Spleen (tissue), 11 donors: ENCODE measurements at regions not wholly inside any gene's neighbourhood (a gene's known extent, or its start where the extent isn't known, plus 50 kb on each side); places are given as distances from the start of the nearest gene placed in this dataset.

Source experiments
- DNase-seq: peaks from one replicate; pipeline ENCODE4 v3.0.0-alpha.2; 2020
- H3K27ac ChIP-seq, 8 donors: fragments of 200-600 bp; sonication (generic) in 7 of 8; 1 replicate in 4 of 8; 2 replicates in 4 of 8; pipeline versions ENCODE4 v1.5.0 to v1.8.0; 2016 to 2021; ENCODE audit warnings: inconsistent platforms in 4 of 8, mild to moderate bottlenecking in 4 of 8, moderate library complexity in 1 of 8
- H3K27me3 ChIP-seq, 7 donors: fragments of 200-600 bp; sonication (generic) in 6 of 7; replicated peaks in 1 of 7; 1 replicate in 4 of 7; 2 replicates in 3 of 7; pipeline versions ENCODE4 v1.5.0 to v1.8.0; 2016 to 2021; ENCODE audit warnings: inconsistent platforms in 3 of 7, mild to moderate bottlenecking in 1 of 7
- H3K36me3 ChIP-seq, 6 donors: fragments of 200-600 bp; sonication (generic) in 5 of 6; 1 replicate in 4 of 6; 2 replicates in 2 of 6; pipeline versions ENCODE4 v1.5.0 to v1.8.0; 2016 to 2021; ENCODE audit warnings: inconsistent platforms in 2 of 6
- H3K4me1 ChIP-seq, 6 donors: fragments of 200-600 bp; sonication (generic) in 5 of 6; 1 replicate in 3 of 6; 2 replicates in 3 of 6; pipeline versions ENCODE4 v1.5.0 to v1.8.0; 2016 to 2021; ENCODE audit warnings: inconsistent platforms in 3 of 6
- H3K4me3 ChIP-seq, 8 donors: fragments of 200-600 bp; sonication (generic) in 7 of 8; 1 replicate in 4 of 8; 2 replicates in 4 of 8; pipeline versions ENCODE4 v1.5.0 to v1.8.0; 2016 to 2021; ENCODE audit warnings: inconsistent platforms in 4 of 8, mild to moderate bottlenecking in 4 of 8, moderate library complexity in 2 of 8
- H3K9me3 ChIP-seq, 8 donors: fragments of 200-600 bp; sonication (generic) in 7 of 8; 1 replicate in 4 of 8; 2 replicates in 4 of 8; pipeline versions ENCODE4 v1.5.0 to v1.8.0; 2016 to 2021; ENCODE audit warnings: inconsistent platforms in 4 of 8
- POLR2A ChIP-seq, 3 donors: fragments of 450-650 bp; IDR thresholded peaks; one replicate each; pipeline ENCODE4 v1.5.1; 2017; ENCODE audit warnings: antibody characterized with exemption in 3 of 3, mild to moderate bottlenecking in 1 of 3
- POLR2AphosphoS5 ChIP-seq, 3 donors: sonication (generic); formaldehyde crosslinking; IDR thresholded peaks; one replicate each; pipeline ENCODE4 v1.5.1; 2017; ENCODE audit warnings: antibody characterized with exemption in 3 of 3
- WGBS, 5 donors: extraction: QIAGEN DNeasy Blood & Tissue Kit in 3 of 5; methylation state at CpG; one replicate each; pipeline versions ENCODE4 v1.1.5 to v1.1.7; 2013 to 2018; 5-methylcytosine and 5-hydroxymethylcytosine counted together
- intact Hi-C: fragments of 100-400 bp; cut with DNase I; formaldehyde crosslinking; loops from one replicate; pipeline ENCODE4 v1.15.0; 2023; ENCODE audit warnings: low total_unique reads
- TF ChIP-seq, protein P1 (sequence below), 11 experiments: fragments of 200-600 bp in 7 of 11; fragments of 450-650 bp in 4 of 11; sonication (generic) in 4 of 11; IDR thresholded peaks in 8 of 11; conservative IDR thresholded peaks in 3 of 11; 1 replicate in 7 of 11; 2 replicates in 4 of 11; pipeline versions ENCODE4 v1.4.0 to v1.8.0; 2016 to 2021; ENCODE audit warnings: antibody characterized with exemption in 11 of 11, inconsistent platforms in 4 of 11, mild to moderate bottlenecking in 1 of 11
- donor health status: healthy with polysubstance abuse.
- donor health status: DM: no; HTN: no; CAD: no; lungs with moderate emphysema.
- donor health status: DM: no; HTN: no; CAD: no.
- donor health status: Bipolar disorder and iron deficiency.
- donor health status: healthy.
- donor health status: DM: no; HTN: no; CAD: no.
- donor health status: DM: yes; HTN: yes; CAD: no.

DNA sequence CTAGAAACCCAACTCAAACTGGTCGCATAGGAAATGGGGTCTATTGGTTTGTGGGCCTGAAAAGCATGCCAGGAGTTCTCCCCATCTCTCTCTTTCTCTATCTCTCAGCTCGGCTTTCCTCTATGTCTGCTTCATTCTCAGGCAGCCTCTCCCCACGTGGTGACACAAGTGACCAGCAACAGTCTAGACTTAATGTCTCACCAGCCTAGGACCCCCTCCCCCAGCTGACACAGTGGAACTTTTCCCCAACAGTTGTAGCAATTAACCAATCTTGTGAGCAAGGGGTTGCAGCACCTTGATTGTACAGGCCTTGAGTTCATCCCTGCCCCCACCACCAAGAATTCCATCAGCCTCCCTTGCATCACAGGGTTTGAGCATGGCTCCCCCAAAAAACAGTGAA lies 159.8 kb upstream of the KIT start:
- TF ChIP-seq POLR2AphosphoS5 (IDR thresholded peaks at IDR 0.05) (no peak), POLR2A (IDR thresholded peaks at IDR 0.05) (no peak)
- TF ChIP-seq, protein P1, sequence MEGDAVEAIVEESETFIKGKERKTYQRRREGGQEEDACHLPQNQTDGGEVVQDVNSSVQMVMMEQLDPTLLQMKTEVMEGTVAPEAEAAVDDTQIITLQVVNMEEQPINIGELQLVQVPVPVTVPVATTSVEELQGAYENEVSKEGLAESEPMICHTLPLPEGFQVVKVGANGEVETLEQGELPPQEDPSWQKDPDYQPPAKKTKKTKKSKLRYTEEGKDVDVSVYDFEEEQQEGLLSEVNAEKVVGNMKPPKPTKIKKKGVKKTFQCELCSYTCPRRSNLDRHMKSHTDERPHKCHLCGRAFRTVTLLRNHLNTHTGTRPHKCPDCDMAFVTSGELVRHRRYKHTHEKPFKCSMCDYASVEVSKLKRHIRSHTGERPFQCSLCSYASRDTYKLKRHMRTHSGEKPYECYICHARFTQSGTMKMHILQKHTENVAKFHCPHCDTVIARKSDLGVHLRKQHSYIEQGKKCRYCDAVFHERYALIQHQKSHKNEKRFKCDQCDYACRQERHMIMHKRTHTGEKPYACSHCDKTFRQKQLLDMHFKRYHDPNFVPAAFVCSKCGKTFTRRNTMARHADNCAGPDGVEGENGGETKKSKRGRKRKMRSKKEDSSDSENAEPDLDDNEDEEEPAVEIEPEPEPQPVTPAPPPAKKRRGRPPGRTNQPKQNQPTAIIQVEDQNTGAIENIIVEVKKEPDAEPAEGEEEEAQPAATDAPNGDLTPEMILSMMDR (IDR thresholded peaks at IDR 0.05 in 8 of 11, conservative IDR thresholded peaks at IDR 0.05 in 3 of 11): no peak
- H3K27me3 ChIP-seq: no peaks in the 10 kb centered on the region
- no peak overlapping the region for H3K27ac ChIP-seq
- intact Hi-C loops: no loop called here
- no peak overlapping the region for H3K4me3 ChIP-seq
- H3K9me3 ChIP-seq: no peaks in the 10 kb centered on the region
- whole genome bisulfite sequencing, 5 donors: 48 to 75% (median 67%) methylated on average over 3 of the region's 3 CpGs
- H3K36me3 ChIP-seq: no peaks in the 10 kb centered on the region
- no peak for DNase-seq
- no peaks in the 10 kb centered on the region for H3K4me1 ChIP-seq

DNA sequence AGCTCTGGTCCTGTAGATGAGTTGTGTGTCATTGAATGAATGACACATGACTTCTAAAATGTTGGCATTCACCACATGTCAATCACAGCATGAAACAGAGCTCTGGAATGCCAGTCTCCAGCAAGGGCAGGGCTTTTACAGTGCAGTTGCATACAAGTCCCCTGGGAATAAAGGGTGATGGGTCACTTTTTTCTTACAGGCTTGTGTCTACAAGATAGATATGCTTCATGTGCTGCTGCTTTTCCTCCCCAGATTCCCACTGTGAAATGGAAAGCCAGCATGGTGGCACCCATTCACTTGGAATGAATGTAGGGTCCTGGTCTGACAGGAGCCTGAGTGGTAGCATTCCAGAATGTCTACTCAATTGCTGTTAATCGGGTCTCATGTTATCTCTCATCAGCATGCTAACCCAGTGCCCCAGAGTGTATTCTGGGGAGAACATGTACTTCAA lies 159.1 kb upstream of the KIT start:
- TF ChIP-seq POLR2AphosphoS5 (IDR thresholded peaks at IDR 0.05) (no peak), POLR2A (IDR thresholded peaks at IDR 0.05) (no peak)
- TF ChIP-seq, protein P1 (IDR thresholded peaks at IDR 0.05 in 8 of 11, conservative IDR thresholded peaks at IDR 0.05 in 3 of 11): no peak
- Histone ChIP-seq H3K9me3 (no peaks in the 10 kb centered on the region), H3K4me1 (no peaks in the 10 kb centered on the region), H3K36me3 (no peaks in the 10 kb centered on the region), H3K27me3 (no peaks in the 10 kb centered on the region), H3K27ac (no peak overlapping the region), H3K4me3 (no peak overlapping the region)
- intact Hi-C loops: no loop called here
- 75 to 83% (median 81%) methylated on average over 1 of the region's 1 CpG for WGBS, 5 donors
- DNase-seq: no peak

DNA sequence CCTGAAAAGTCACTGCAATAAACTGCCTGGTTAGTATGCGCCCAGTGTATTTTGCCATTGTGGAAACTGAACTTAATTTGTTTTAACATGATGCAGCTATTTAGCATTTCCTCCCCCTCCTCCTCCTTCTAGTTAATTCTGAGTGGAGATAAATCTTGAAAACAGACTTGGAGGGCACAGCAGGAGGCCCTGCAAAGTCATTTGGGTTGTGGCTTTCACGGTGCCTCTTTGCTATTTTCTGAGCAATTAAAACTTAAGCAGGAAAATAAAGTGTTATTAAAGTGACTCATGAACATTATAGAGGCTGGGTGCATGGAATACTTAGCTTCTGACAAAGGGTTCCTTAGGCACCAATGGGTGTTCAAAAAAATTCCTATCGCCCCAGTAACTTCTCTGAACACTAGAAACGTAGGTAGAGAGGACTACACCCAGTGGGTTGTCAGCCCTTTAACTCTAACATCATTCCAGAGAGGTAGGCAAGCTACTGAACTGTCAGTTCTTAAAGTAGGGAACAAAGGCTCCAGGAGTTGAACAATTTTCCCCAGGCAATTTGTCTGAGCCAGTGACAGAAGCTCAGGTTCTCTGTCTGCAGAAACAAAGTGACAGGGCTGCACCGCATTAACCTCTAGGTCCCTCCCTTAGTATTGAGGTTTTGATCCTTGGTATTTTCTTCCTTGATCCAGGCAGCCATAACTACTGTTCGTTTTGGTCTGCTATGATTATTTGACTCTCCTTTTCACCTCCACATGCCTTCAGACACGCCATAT lies 158.3 kb upstream of the KIT start:
- Histone ChIP-seq H3K36me3 (no peaks in the 10 kb centered on the region), H3K4me1 (no peaks in the 10 kb centered on the region), H3K4me3 (no peak overlapping the region), H3K27ac (no peak overlapping the region), H3K9me3 (peaks cover 0 to 2% (median under 1%) of the 10 kb centered on the region in 8 donors), H3K27me3 (no peaks in the 10 kb centered on the region)
- intact Hi-C loops: no loop called here
- DNase-seq: no peak
- TF ChIP-seq, protein P1 (IDR thresholded peaks at IDR 0.05 in 8 of 11, conservative IDR thresholded peaks at IDR 0.05 in 3 of 11): no peak
- TF ChIP-seq POLR2AphosphoS5 (IDR thresholded peaks at IDR 0.05) (no peak), POLR2A (IDR thresholded peaks at IDR 0.05) (no peak)
- 58 to 73% (median 60%) methylated on average over 7 of the region's 7 CpGs for WGBS, 5 donors

DNA sequence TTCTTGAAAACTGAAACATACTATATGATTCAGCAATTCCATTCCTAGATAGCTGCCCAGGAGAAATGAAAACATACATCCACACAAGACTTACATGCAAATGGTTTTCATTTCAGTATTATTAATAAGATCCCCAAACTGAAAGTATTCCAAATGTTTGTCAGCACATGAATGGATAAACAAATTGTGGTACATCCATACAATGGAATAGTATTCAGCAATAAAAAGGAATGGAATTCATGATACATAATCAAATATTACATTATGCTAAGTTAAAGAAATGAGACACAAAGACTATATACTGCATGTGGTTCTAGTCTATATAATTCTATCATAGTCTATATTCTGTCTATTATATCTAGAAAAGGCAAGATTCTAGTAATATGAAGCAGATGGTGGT lies 152.4 kb upstream of the KIT start:
- H3K27ac ChIP-seq: no peak overlapping the region
- TF ChIP-seq POLR2AphosphoS5 (IDR thresholded peaks at IDR 0.05): no peak
- TF ChIP-seq, protein P1 (IDR thresholded peaks at IDR 0.05 in 8 of 11, conservative IDR thresholded peaks at IDR 0.05 in 3 of 11): no peak
- no peak for TF ChIP-seq POLR2A (IDR thresholded peaks at IDR 0.05)
- intact Hi-C loops: no loop called here
- H3K36me3 ChIP-seq: no peaks in the 10 kb centered on the region
- no peak overlapping the region for H3K4me3 ChIP-seq
- no peak for DNase-seq
- no peaks in the 10 kb centered on the region for H3K4me1 ChIP-seq
- H3K27me3 ChIP-seq: no peaks in the 10 kb centered on the region
- H3K9me3 ChIP-seq: peaks cover 0 to 20% (median 13%) of the 10 kb centered on the region in 8 donors
